Ishikawa (cell line): ENCODE measurements at regions not wholly inside any gene's neighbourhood (a gene's known extent, or its start where the extent isn't known, plus 50 kb on each side); places are given as distances from the start of the nearest gene placed in this dataset.

Experiments used
- CREB1 ChIP-seq: IDR thresholded peaks from 2 replicates; pipeline ENCODE4 v1.6.1; 2012; ENCODE audit warnings: low read depth
- NFIC ChIP-seq: IDR thresholded peaks from 2 replicates; pipeline ENCODE4 v1.6.1; 2012
- TAF1 ChIP-seq: IDR thresholded peaks from 2 replicates; pipeline ENCODE4 v1.6.1; 2012; ENCODE audit warnings: low read depth, mild to moderate bottlenecking
- YY1 ChIP-seq: IDR thresholded peaks from 2 replicates; pipeline ENCODE4 v1.6.1; 2012; ENCODE audit warnings: low read depth

DNA sequence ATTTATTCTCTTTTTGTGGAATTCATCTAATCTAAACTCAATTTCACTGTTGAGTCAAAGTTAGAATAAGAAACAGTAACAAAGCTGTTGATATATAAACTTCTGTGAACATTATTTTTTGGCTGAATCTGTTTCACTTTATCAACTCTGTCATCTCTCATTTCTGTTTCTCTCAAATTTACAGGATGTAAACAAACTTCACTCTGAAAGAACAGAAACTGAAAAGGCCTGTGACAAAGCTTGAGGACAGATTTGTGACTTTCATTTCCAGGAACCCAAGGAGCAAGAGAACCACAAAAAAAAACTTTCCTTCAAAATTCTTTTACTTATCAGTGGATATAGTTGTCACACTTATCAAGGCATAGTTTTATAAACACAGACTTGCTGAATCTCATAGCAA is 447.9 kb upstream of the OPRM1 start:
- TF ChIP-seq YY1 (no peak), NFIC (no peak), TAF1 (no peak), CREB1 (no peak)
